ENCODE measurements at regions not wholly inside any gene's neighbourhood (a gene's known extent, or its start where the extent isn't known, plus 50 kb on each side); places are given as distances from the start of the nearest gene placed in this dataset.

DNA sequence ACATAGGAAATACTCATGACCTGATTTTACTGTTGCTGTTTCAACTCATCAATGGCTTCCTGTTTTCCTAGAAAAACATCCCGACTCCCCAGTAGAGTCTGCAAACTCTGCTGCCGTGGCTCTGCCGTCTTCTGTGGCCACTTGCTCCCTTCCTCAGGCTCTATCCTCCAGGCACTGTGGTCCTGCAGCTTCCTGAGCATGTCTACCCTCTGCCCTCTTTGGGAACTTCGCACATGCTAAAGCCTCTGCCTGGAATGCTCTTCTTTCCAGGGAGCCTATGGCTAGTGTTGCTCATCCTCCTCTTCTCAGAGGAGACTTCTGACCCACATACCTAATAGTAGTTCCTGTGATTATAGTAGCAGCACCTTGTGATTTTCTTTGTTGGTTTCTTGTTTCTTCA is 256.9 kb downstream of the MAN2A1 start:
- TF ChIP-seq, protein P1, sequence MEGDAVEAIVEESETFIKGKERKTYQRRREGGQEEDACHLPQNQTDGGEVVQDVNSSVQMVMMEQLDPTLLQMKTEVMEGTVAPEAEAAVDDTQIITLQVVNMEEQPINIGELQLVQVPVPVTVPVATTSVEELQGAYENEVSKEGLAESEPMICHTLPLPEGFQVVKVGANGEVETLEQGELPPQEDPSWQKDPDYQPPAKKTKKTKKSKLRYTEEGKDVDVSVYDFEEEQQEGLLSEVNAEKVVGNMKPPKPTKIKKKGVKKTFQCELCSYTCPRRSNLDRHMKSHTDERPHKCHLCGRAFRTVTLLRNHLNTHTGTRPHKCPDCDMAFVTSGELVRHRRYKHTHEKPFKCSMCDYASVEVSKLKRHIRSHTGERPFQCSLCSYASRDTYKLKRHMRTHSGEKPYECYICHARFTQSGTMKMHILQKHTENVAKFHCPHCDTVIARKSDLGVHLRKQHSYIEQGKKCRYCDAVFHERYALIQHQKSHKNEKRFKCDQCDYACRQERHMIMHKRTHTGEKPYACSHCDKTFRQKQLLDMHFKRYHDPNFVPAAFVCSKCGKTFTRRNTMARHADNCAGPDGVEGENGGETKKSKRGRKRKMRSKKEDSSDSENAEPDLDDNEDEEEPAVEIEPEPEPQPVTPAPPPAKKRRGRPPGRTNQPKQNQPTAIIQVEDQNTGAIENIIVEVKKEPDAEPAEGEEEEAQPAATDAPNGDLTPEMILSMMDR (IDR thresholded peaks at IDR 0.05 in 4 of 5, conservative IDR thresholded peaks at IDR 0.05 in 1 of 5) = no peak
- TF ChIP-seq POLR2A (IDR thresholded peaks at IDR 0.05) = no peak
